HEK293 (cell line): ENCODE measurements at regions not wholly inside any gene's neighbourhood (a gene's known extent, or its start where the extent isn't known, plus 50 kb on each side); places are given as distances from the start of the nearest gene placed in this dataset.

ENCODE experiments used
- BCL11A ChIP-seq: fragments of 450-650 bp; formaldehyde crosslinking; IDR thresholded peaks from 2 replicates; pipeline ENCODE4 v1.5.1; 2016; ENCODE audit warnings: low read depth, missing biosample characterization, missing genetic modification characterization
- BCL11B ChIP-seq: fragments of 450-650 bp; formaldehyde crosslinking; IDR thresholded peaks from 2 replicates; pipeline ENCODE4 v1.5.1; 2016; ENCODE audit warnings: low read depth, missing biosample characterization, missing genetic modification characterization
- GLI4 ChIP-seq: fragments of 450-650 bp; formaldehyde crosslinking; IDR thresholded peaks from 2 replicates; pipeline ENCODE4 v1.5.1; 2016; ENCODE audit warnings: missing biosample characterization, missing genetic modification characterization
- PATZ1 ChIP-seq: fragments of 450-650 bp; formaldehyde crosslinking; IDR thresholded peaks from 2 replicates; pipeline ENCODE4 v1.5.1; 2016; ENCODE audit warnings: missing biosample characterization, missing genetic modification characterization
- YY1 ChIP-seq: fragments of 450-650 bp; formaldehyde crosslinking; IDR thresholded peaks from 2 replicates; pipeline ENCODE4 v1.5.1; 2018; ENCODE audit warnings: missing biosample characterization, missing genetic modification characterization
- ZBTB49 ChIP-seq: fragments of 450-650 bp; formaldehyde crosslinking; IDR thresholded peaks from 2 replicates; pipeline ENCODE4 v1.5.1; 2016; ENCODE audit warnings: missing biosample characterization, missing genetic modification characterization, low read depth
- ZBTB7A ChIP-seq: fragments of 450-650 bp; formaldehyde crosslinking; IDR thresholded peaks from 2 replicates; pipeline ENCODE4 v1.5.1; 2016; ENCODE audit warnings: low read depth, missing biosample characterization, missing genetic modification characterization
- ZNF184 ChIP-seq: fragments of 450-650 bp; IDR thresholded peaks from 2 replicates; pipeline ENCODE4 v1.5.1; 2018; ENCODE audit warnings: missing biosample characterization, mild to moderate bottlenecking, missing genetic modification characterization
- ZNF350 ChIP-seq: fragments of 450-650 bp; formaldehyde crosslinking; IDR thresholded peaks from 2 replicates; pipeline ENCODE4 v1.5.0; 2017; ENCODE audit warnings: missing biosample characterization, mild to moderate bottlenecking, missing genetic modification characterization
- ZNF777 ChIP-seq: fragments of 450-650 bp; formaldehyde crosslinking; IDR thresholded peaks from 2 replicates; pipeline ENCODE4 v1.5.1; 2017; ENCODE audit warnings: missing biosample characterization, missing genetic modification characterization, borderline replicate concordance
- TF ChIP-seq, protein P1 (sequence below): fragments of 450-650 bp; formaldehyde crosslinking; IDR thresholded peaks from 2 replicates; pipeline ENCODE4 v1.5.1; 2016; ENCODE audit warnings: missing biosample characterization, missing genetic modification characterization
- TF ChIP-seq, protein P2 (sequence below): fragments of 450-650 bp; formaldehyde crosslinking; IDR thresholded peaks from 2 replicates; pipeline ENCODE4 v1.5.1; 2016; ENCODE audit warnings: missing biosample characterization, missing genetic modification characterization, low read depth
- TF ChIP-seq, protein P3 (sequence below): fragments of 450-650 bp; formaldehyde crosslinking; IDR thresholded peaks from 2 replicates; pipeline ENCODE4 v1.5.1; 2016; ENCODE audit warnings: missing biosample characterization, missing genetic modification characterization

- TF ChIP-seq, protein P1, sequence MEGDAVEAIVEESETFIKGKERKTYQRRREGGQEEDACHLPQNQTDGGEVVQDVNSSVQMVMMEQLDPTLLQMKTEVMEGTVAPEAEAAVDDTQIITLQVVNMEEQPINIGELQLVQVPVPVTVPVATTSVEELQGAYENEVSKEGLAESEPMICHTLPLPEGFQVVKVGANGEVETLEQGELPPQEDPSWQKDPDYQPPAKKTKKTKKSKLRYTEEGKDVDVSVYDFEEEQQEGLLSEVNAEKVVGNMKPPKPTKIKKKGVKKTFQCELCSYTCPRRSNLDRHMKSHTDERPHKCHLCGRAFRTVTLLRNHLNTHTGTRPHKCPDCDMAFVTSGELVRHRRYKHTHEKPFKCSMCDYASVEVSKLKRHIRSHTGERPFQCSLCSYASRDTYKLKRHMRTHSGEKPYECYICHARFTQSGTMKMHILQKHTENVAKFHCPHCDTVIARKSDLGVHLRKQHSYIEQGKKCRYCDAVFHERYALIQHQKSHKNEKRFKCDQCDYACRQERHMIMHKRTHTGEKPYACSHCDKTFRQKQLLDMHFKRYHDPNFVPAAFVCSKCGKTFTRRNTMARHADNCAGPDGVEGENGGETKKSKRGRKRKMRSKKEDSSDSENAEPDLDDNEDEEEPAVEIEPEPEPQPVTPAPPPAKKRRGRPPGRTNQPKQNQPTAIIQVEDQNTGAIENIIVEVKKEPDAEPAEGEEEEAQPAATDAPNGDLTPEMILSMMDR: no peak
- no peak for TF ChIP-seq ZNF184 (tag by site-specific recombination)
- no peak for TF ChIP-seq BCL11A (tag by site-specific recombination)
- no peak for TF ChIP-seq PATZ1 (tag by site-specific recombination)
- TF ChIP-seq ZBTB49 (tag by site-specific recombination): no peak
- no peak for TF ChIP-seq BCL11B (tag by site-specific recombination)
- TF ChIP-seq, protein P2, sequence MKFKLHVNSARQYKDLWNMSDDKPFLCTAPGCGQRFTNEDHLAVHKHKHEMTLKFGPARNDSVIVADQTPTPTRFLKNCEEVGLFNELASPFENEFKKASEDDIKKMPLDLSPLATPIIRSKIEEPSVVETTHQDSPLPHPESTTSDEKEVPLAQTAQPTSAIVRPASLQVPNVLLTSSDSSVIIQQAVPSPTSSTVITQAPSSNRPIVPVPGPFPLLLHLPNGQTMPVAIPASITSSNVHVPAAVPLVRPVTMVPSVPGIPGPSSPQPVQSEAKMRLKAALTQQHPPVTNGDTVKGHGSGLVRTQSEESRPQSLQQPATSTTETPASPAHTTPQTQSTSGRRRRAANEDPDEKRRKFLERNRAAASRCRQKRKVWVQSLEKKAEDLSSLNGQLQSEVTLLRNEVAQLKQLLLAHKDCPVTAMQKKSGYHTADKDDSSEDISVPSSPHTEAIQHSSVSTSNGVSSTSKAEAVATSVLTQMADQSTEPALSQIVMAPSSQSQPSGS (tag by site-specific recombination): no peak
- TF ChIP-seq ZBTB7A (tag by site-specific recombination): no peak
- TF ChIP-seq ZNF350 (tag by site-specific recombination): no peak
- TF ChIP-seq ZNF777 (tag by site-specific recombination): no peak
- TF ChIP-seq GLI4 (tag by site-specific recombination): no peak
- TF ChIP-seq, protein P3, sequence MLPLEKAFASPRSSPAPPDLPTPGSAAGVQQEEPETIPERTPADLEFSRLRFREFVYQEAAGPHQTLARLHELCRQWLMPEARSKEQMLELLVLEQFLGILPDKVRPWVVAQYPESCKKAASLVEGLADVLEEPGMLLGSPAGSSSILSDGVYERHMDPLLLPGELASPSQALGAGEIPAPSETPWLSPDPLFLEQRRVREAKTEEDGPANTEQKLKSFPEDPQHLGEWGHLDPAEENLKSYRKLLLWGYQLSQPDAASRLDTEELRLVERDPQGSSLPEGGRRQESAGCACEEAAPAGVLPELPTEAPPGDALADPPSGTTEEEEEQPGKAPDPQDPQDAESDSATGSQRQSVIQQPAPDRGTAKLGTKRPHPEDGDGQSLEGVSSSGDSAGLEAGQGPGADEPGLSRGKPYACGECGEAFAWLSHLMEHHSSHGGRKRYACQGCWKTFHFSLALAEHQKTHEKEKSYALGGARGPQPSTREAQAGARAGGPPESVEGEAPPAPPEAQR: no peak
- TF ChIP-seq YY1 (tag by site-specific recombination): no peak
Measured at GRCh38 chr2:224173933-224174332, 134.8 kb upstream of the SERPINE2 start.
